ENCODE measurements at regions not wholly inside any gene's neighbourhood (a gene's known extent, or its start where the extent isn't known, plus 50 kb on each side); places are given as distances from the start of the nearest gene placed in this dataset.

GRCh38 chr19:28176193-28176592, 1036.8 kb downstream of the UQCRFS1 start:
- Mint-ChIP-seq H3K27ac (no peak overlapping the region), H3K4me1 (peaks cover 12% of the 10 kb centered on the region), H3K36me3 (peaks cover 42% of the 10 kb centered on the region), H3K4me3 (no peak overlapping the region), H3K9me3 (peaks cover 61% of the 10 kb centered on the region), H3K27me3 (ENCODE audit: low read depth) (peaks cover 6% of the 10 kb centered on the region)
- DNase-seq (ENCODE audit: low spot score) (no peak), ATAC-seq (no peak)
- TF ChIP-seq E2F5 (CRISPR knock-in tag; IDR thresholded peaks at IDR 0.05) (no peak), SMAD3 (CRISPR knock-in tag; IDR thresholded peaks at IDR 0.05; ENCODE audit: borderline replicate concordance) (no peak), MLX (CRISPR knock-in tag; IDR thresholded peaks at IDR 0.05) (no peak), FOXK1 (CRISPR knock-in tag; IDR thresholded peaks at IDR 0.05) (no peak)
- CTCF ChIA-PET: no interaction called here
- POLR2A ChIA-PET: no interaction called here

GRCh38 chr19:28171983-28172382, 1041.0 kb downstream of the UQCRFS1 start:
- Mint-ChIP-seq H3K27me3 (ENCODE audit: low read depth) (no peaks in the 10 kb centered on the region; the same call in 1 of the 2 replicates), H3K27ac (no peak overlapping the region; the same call in 1 of the 2 replicates), H3K36me3 (peaks cover 17% of the 10 kb centered on the region), H3K4me1 (peaks cover 51% of the 10 kb centered on the region), H3K9me3 (peaks cover 32% of the 10 kb centered on the region), H3K4me3 (no peak overlapping the region)
- ChIA-PET CTCF (no interaction called here), POLR2A (no interaction called here)
- ATAC-seq (no peak), DNase-seq (ENCODE audit: low spot score) (no peak)
- TF ChIP-seq SMAD3 (CRISPR knock-in tag; IDR thresholded peaks at IDR 0.05; ENCODE audit: borderline replicate concordance): no peak
- no peak for TF ChIP-seq SMAD4 (CRISPR knock-in tag; IDR thresholded peaks at IDR 0.05)
- no peak for TF ChIP-seq ZNF121 (CRISPR knock-in tag; IDR thresholded peaks at IDR 0.05)
- TF ChIP-seq PRDM15 (CRISPR knock-in tag; IDR thresholded peaks at IDR 0.05): no peak
- no peak for TF ChIP-seq AFF4 (CRISPR knock-in tag; IDR thresholded peaks at IDR 0.05; ENCODE audit: borderline replicate concordance)
- no peak for TF ChIP-seq MLX (CRISPR knock-in tag; IDR thresholded peaks at IDR 0.05)
- TF ChIP-seq GRHL2 (CRISPR knock-in tag; IDR thresholded peaks at IDR 0.05; ENCODE audit: insufficient replicate concordance, severe bottlenecking): no peak
- TF ChIP-seq ZNF281 (CRISPR knock-in tag; IDR thresholded peaks at IDR 0.05): no peak
- TF ChIP-seq FOXK1 (CRISPR knock-in tag; IDR thresholded peaks at IDR 0.05): no peak
- no peak for TF ChIP-seq TEAD1 (CRISPR knock-in tag; IDR thresholded peaks at IDR 0.05)

All from WTC11 (cell line).